Osteoblast (primary cell): ENCODE measurements at regions not wholly inside any gene's neighbourhood (a gene's known extent, or its start where the extent isn't known, plus 50 kb on each side); places are given as distances from the start of the nearest gene placed in this dataset.

ENCODE experiments used
- DNase-seq: peaks from one replicate; pipeline ENCODE4 v3.0.0; 2011; ENCODE audit warnings: low spot score, mixed read lengths; ENCODE audit not compliant: insufficient read length; ENCODE audit errors: missing footprints
- H2AFZ ChIP-seq: 2 replicates; pipeline ENCODE4 v1.6.0; 2011; ENCODE audit warnings: mild to moderate bottlenecking, low read length
- H3K27ac ChIP-seq: 2 replicates; pipeline ENCODE4 v1.5.1; 2011; ENCODE audit warnings: mild to moderate bottlenecking, low read depth, low read length, moderate library complexity
- H3K27me3 ChIP-seq: 2 replicates; pipeline ENCODE4 v1.6.0; 2012; ENCODE audit warnings: mild to moderate bottlenecking, control low read depth, inconsistent platforms, low read length, moderate library complexity; ENCODE audit not compliant: insufficient read depth
- H3K36me3 ChIP-seq: 2 replicates; pipeline ENCODE4 v1.5.1; 2011; ENCODE audit warnings: mild to moderate bottlenecking, low read length, control low read depth, moderate library complexity; ENCODE audit not compliant: insufficient read depth
- H3K4me1 ChIP-seq: 2 replicates; pipeline ENCODE4 v1.5.1; 2011; ENCODE audit warnings: mild to moderate bottlenecking, low read length, control low read depth, moderate library complexity; ENCODE audit not compliant: insufficient read depth
- H3K4me2 ChIP-seq: 2 replicates; pipeline ENCODE4 v1.6.0; 2011; ENCODE audit warnings: mild to moderate bottlenecking, low read length; ENCODE audit not compliant: insufficient read depth
- H3K4me3 ChIP-seq: fragments of 200-600 bp; sonication (generic); 3 replicates; pipeline ENCODE4 v1.5.1; 2012; ENCODE audit warnings: mild to moderate bottlenecking, low read length, inconsistent platforms; ENCODE audit not compliant: insufficient read depth
- H3K79me2 ChIP-seq: 2 replicates; pipeline ENCODE4 v1.6.0; 2012; ENCODE audit warnings: mild to moderate bottlenecking, low read length, control low read depth, inconsistent platforms; ENCODE audit not compliant: insufficient read depth
- H3K9me3 ChIP-seq: 2 replicates; pipeline ENCODE4 v1.5.1; 2011; ENCODE audit warnings: low read depth, low read length, control low read depth
- H4K20me1 ChIP-seq: 2 replicates; pipeline ENCODE4 v1.6.0; 2012; ENCODE audit warnings: mild to moderate bottlenecking, low read length, control low read depth; ENCODE audit not compliant: insufficient read depth
- CTCF ChIP-seq: IDR thresholded peaks from 2 replicates; pipeline ENCODE4 v1.5.1; 2011; ENCODE audit warnings: mild to moderate bottlenecking, low read depth, low read length, moderate library complexity; ENCODE audit errors: extremely low read depth

GRCh38 chr2:34121076-34121475 is 522.0 kb upstream of the FAM98A start:
- H3K36me3 ChIP-seq = no peaks in the 10 kb centered on the region
- DNase-seq = no peak
- no peak for TF ChIP-seq CTCF

DNA sequence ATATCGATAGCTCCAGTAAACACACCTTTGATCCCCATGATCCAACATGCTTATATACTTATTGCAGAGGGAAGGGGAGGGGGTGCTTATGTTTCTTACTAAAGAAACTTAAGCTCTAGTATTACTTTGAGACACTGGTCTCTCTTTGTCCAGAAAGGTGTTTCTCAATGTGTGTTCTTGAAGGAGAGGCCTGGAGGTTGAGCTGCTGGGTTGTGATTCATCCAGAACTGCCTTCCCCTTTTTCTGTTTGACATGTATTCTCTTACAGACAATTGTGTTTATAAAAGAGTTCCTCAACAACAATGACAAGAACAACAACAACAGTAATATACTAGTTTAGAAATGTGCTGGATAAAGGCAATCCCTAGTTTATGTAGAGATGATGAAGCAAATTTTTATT is 516.0 kb upstream of the FAM98A start:
- Histone ChIP-seq H3K9me3 (no peaks in the 10 kb centered on the region), H3K4me1 (no peaks in the 10 kb centered on the region), H3K27me3 (no peaks in the 10 kb centered on the region), H3K4me3 (no peak overlapping the region), H3K79me2 (no peaks in the 10 kb centered on the region), H4K20me1 (no peaks in the 10 kb centered on the region), H2AFZ (no peak overlapping the region), H3K27ac (no peak overlapping the region), H3K36me3 (no peaks in the 10 kb centered on the region), H3K4me2 (no peak overlapping the region)
- no peak for DNase-seq
- no peak for TF ChIP-seq CTCF

More at GRCh38 chr2:34121076-34121475, 522.0 kb upstream of the FAM98A start:
- H4K20me1 ChIP-seq = no peaks in the 10 kb centered on the region
- no peaks in the 10 kb centered on the region for H3K4me1 ChIP-seq
- H3K27me3 ChIP-seq = no peaks in the 10 kb centered on the region
- H3K4me3 ChIP-seq = no peak overlapping the region
- no peak overlapping the region for H3K4me2 ChIP-seq
- H3K9me3 ChIP-seq = no peaks in the 10 kb centered on the region
- H3K27ac ChIP-seq = no peak overlapping the region
- H3K79me2 ChIP-seq = no peaks in the 10 kb centered on the region
- no peak overlapping the region for H2AFZ ChIP-seq

- Histone ChIP-seq H3K27me3 (no peaks in the 10 kb centered on the region), H3K4me3 (no peak overlapping the region)
- TF ChIP-seq CTCF = no peak
Observed at GRCh38 chr2:34112161-34112560, 513.1 kb upstream of the FAM98A start.

DNA sequence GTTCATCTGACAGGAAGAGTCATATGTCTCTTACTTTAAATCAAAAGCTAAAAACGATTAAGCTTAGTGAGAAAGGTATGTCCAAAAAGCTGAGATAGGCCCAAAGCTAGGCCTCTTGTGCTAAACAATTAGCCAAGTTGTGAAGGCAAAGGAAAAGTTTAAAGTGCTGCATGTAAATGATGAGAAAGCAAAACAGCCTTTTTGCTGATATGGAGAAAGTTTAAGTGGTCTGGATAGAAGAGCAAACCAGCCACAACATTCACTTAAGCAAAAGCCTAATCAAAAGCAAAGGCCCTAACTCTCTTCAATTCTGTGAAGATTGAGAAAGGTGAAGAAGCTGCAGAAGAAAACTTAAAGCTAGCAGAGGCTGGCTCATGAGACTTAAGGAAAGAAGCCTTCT is 511.3 kb upstream of the FAM98A start:
- H4K20me1 ChIP-seq = no peaks in the 10 kb centered on the region
- H3K4me3 ChIP-seq = no peak overlapping the region
- no peaks in the 10 kb centered on the region for H3K27me3 ChIP-seq
- no peak for DNase-seq
- TF ChIP-seq CTCF = no peak
- no peak overlapping the region for H3K27ac ChIP-seq
- no peak overlapping the region for H3K4me2 ChIP-seq
- no peaks in the 10 kb centered on the region for H3K36me3 ChIP-seq
- H3K79me2 ChIP-seq = no peaks in the 10 kb centered on the region
- peaks cover 5% of the 10 kb centered on the region for H3K4me1 ChIP-seq
- H2AFZ ChIP-seq = no peak overlapping the region
- H3K9me3 ChIP-seq = no peaks in the 10 kb centered on the region

More at GRCh38 chr2:34112161-34112560, 513.1 kb upstream of the FAM98A start:
- H3K79me2 ChIP-seq = no peaks in the 10 kb centered on the region
- no peak overlapping the region for H2AFZ ChIP-seq
- H3K9me3 ChIP-seq = no peaks in the 10 kb centered on the region
- H3K4me1 ChIP-seq = peaks cover 3% of the 10 kb centered on the region
- no peak overlapping the region for H3K27ac ChIP-seq
- no peaks in the 10 kb centered on the region for H4K20me1 ChIP-seq
- no peaks in the 10 kb centered on the region for H3K36me3 ChIP-seq
- no peak overlapping the region for H3K4me2 ChIP-seq
- DNase-seq = no peak
